Dermis blood vessel endothelial cell (primary cell): ENCODE measurements at regions not wholly inside any gene's neighbourhood (a gene's known extent, or its start where the extent isn't known, plus 50 kb on each side); places are given as distances from the start of the nearest gene placed in this dataset.

ENCODE experiments used
- DNase-seq: peaks from one replicate; pipeline ENCODE4 v3.0.0; 2010

DNA sequence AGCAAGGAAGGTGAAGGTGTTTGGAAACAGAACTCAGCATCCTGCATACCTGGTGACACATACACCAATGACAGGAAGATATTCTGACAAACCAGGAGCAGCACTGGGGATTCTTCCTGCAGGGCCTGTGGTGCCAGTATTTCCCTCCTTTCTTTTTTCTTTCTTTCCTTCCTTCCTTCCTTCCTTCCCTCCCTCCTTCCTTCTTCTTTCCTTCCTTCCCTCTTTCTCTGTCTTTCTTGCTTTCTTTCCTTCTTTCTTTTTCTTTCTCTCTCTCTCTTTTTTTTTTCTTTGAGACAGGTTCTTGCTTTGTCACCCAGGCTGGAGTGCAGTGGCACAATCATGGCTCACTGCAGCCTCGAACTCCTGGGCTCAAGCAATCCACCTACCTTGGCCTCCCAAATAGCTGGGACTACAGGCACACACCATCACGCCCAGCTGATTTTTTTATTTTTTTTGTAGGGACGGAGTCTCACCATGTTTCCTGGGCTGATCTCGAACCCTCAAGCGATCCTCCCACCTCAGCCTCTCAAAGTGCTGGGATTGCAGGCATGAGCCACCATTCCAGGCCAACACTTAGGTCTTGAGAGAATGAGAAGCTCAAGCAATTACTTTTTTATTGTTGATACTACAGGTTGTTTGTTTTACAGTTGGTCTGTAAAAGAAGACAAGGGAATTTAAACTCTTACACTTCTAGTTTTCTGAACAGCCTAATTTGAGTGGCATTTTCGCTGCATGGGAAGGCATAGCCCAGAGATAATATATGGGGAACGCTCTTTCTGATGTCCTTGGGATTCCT lies 54.7 kb upstream of the GATA6 start:
- DNase-seq, result no peak

DNA sequence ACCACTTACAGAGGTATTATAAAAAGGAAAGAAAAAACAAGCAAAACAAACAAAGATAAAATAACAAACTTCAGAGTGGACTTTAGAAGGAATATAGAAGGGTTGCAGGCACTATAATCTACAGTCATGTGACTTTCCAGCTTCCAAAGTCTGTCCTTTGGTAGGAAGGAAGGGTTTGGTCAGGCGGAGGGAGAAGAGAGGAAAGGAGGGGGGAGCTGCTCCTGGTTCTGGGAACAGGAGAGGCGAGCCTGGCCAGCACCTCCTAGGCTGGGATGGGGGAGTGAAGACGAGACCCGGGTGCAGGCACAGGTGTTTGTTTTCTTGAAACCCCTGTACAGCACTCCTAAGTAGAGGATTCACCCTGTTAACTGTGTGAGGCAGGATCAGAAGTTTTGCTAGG lies 53.8 kb upstream of the GATA6 start:
- DNase-seq, result no peak
